Medulla oblongata (tissue), 1 donor: ENCODE measurements at regions not wholly inside any gene's neighbourhood (a gene's known extent, or its start where the extent isn't known, plus 50 kb on each side); places are given as distances from the start of the nearest gene placed in this dataset.
A peak's percentile ranks its signal among the peaks of the same experiment; 100 is the strongest.

ENCODE experiments used
- DNase-seq: peaks from one replicate; pipeline ENCODE4 v3.0.0-alpha.2; 2015; ENCODE audit errors: extremely low spot score

- no peak for DNase-seq
Observed at GRCh38 chr11:106409222-106409621, 331.8 kb downstream of the AASDHPPT start.

DNA sequence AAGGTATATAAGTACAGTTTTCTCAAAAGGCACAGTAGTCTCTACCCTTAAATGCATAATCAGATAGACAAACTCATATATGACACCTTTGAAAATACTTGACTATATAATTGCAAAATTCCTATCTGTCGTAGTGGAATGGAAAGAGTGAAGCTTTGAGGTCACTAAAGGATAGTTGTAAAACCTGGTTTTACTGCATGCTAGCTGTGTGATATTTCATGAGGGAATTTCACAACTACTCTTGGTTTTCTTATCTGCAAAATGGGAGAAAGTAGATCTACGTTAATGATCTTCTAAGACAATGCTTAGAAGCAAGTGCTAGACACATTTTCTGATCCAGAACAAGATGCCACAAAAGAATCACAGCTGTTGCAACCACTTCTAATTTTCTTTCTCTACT is 332.2 kb downstream of the AASDHPPT start:
- no peak for DNase-seq

- no peak for DNase-seq
Observed at GRCh38 chr11:106410902-106411301, 333.4 kb downstream of the AASDHPPT start.

GRCh38 chr11:106413222-106413621 is 335.8 kb downstream of the AASDHPPT start:
- no peak for DNase-seq

DNA sequence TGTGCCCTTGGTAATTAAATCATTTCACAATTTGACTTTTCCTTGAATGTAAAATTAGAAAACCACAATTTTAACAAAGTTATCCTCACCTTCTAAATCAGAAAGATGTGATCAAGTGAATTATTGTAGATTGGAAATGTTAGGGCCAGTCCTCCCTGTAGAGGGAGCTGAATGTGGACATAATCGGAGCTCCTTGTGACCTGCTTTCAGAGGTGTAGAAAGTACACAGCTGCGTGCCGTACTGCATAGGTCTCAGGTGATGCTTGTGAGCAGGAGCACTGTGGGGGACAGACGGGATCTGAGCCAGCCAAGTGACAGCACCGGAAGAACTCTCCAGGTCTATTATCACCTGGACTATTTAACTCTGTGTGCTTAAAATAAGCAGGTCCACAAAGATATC is 338.0 kb downstream of the AASDHPPT start:
- DNase-seq, result no peak

DNA sequence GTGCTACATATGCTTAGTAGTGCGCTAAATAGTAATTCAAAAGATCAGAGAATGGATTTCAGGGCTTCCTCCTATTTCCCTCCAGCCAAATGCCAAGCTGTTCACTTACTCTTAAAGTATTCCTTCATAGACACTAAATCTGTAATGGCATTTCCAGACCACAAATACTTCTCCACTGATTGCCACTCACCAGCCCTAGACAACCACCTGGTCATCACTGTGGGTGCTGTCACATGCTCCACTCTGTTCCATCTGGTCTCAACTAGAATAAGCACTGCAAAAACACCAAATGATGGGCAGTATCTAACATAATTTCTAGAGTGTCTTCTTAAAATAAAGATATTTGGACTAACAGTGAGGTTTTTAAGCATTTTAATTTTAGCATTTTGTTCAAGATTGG is 341.3 kb downstream of the AASDHPPT start:
- DNase-seq, result no peak

GRCh38 chr11:106420048-106420665 is 342.7 kb downstream of the AASDHPPT start:
- peak; percentile 33 for DNase-seq

DNA sequence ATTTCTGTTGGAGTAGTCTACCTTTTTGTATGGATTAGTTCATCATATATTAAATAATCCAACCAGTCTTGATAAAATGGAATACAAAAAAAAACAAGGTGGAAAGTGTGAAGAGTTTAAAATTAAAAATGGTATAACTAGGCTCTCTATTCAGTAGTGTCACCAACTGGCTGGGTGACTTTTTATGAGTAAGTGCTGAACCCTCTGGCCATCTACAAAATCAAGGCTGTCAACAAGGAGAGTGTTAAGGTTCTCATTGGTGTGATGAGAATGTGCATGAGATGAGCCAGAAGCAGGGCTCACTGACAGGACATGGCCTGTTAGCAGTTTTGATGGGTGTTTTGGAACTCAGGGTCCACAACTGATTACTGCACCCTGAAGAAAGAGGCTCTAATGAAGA is 343.2 kb downstream of the AASDHPPT start:
- DNase-seq, result no peak

DNA sequence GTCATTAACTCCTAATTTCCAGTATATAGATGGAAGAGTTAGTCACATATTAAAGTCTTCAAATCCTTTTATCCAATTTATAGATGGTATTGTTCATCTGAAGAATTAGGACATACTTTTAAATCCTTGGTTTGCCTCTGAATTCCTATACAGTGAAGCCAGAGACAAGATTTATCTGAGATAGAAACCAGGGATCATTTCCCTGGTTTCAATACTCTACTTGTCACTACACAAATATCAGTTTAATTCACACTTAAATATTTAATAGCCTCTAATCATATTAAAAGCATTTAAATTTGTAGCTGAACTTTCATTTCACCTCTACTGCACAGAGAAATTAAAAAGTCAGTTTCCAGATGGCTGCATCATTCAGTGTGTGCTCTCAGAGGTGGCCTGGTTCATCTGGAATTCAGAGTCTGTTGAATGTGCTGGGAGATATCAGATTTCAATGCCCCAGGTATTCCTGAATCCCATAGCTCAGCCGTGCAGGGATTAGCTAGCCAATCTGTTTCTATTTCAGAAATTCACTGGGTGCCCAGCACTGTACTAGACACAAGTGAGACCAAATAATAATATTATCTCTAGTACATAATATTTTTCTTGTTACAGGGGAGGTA is 344.3 kb downstream of the AASDHPPT start:
- no peak for DNase-seq

GRCh38 chr11:106422583-106422982 is 345.1 kb downstream of the AASDHPPT start:
- no peak for DNase-seq

- DNase-seq, result no peak
Observed at GRCh38 chr11:106424111-106424510, 346.6 kb downstream of the AASDHPPT start.

GRCh38 chr11:106425819-106426218 is 348.4 kb downstream of the AASDHPPT start:
- DNase-seq, result no peak

- DNase-seq, result no peak
Observed at GRCh38 chr11:106426696-106427095, 349.2 kb downstream of the AASDHPPT start.

DNA sequence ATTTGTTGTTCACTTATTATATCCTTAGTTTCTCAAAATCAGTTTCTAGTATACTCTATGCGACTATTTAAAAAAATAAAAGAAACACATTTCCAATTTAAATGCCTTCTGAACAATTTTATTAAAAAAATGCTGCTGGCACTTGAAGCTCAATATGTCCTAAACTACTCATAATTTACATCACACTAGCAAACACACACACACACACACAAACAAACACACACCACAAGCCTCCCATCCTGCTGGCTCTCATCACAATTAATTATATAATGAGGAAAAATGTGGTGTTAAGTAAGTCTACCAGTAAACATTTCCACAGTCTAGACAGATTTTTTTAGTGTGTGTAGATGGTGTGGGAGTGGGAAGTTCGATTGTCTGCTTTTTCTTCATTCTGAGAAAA is 350.3 kb downstream of the AASDHPPT start:
- no peak for DNase-seq

- no peak for DNase-seq
Observed at GRCh38 chr11:106442032-106442431, 364.6 kb downstream of the AASDHPPT start.

DNA sequence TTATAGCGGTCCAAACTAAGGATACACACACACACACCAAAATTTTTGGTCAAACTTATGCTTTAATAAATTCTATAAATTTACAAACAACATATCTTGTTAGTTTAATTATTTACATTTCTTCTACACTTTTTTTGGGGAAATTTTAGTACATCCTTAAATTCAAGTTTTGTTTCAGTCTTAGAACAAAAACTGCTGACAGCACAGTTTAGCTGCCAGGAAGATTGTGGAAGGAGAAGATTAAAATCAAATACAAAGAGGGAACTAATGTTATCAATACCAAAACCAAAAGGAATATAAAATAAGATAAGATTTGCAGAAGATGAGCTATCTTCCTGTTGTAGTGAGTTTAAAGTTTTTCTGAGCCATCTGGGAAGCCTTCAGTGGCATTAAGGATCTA is 368.8 kb downstream of the AASDHPPT start:
- no peak for DNase-seq

DNA sequence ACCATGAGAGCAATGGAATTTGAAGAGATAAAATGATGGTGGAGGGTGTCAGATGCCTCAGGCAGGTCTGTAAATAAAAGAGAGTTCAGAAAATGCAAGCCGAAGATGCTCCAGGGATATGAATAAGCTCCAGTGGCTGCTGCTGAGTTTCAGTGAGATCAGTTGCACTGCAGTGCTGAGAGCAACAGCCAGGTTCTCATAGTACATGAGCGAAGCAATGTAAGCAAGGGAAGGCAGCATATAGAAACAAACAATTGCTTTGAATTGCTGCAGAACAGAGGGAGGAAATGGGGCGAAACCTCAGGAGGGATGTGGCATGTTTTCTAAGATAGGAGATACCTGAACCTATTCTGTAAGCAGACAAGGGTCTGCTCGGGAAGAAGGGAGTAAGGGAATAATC is 369.5 kb downstream of the AASDHPPT start:
- no peak for DNase-seq

GRCh38 chr11:106447631-106448191 is 370.2 kb downstream of the AASDHPPT start:
- DNase-seq, result peak; percentile 15

DNA sequence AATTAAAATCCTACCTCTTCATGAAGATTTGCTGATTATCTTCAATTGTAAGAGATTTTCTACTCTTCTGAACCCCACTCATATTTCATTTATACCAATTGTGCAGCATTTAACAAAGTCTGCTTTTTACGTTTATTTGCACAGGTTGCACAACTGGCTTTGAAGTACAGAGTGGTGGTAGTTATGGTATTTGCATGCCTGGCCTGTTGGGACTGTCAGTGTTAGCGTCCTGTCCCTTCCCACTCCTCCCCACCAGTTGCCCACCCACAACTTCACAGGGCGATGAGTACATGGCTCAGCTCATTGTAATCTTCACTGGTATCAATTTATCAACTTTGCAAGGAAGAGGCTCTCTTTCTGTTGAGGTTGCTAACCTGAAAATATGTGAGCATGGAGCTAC is 372.3 kb downstream of the AASDHPPT start:
- no peak for DNase-seq

DNA sequence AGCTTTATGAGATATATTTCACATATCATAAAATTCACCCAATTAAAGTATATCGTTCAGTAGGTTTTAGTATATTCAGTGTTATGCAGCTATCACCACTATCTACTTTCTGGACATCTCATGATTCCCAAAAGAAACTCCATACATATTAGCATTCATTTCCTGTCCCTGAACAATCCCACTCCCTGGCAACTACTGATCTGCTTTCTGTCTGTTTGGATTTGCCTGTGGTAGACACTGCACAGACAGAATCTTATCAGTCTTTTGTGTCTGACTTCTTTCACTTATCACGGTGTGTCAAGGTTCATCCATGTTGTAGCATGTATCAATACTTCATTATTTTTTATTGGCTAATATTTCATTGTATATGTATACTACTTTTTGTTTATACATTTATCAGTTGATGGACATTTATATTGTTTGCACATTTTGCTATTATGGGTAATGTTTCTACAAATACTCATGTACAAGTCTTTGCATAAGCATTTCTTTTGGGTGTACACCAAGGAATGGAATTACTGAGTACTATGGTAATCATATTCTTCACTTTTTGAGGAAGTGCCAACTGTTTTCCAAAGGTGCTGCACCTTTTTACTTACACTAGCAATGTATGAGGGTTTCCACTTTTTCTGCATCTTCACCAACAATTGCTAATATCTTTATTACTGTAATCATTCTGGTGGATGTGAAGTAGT is 373.9 kb downstream of the AASDHPPT start:
- DNase-seq, result no peak

DNA sequence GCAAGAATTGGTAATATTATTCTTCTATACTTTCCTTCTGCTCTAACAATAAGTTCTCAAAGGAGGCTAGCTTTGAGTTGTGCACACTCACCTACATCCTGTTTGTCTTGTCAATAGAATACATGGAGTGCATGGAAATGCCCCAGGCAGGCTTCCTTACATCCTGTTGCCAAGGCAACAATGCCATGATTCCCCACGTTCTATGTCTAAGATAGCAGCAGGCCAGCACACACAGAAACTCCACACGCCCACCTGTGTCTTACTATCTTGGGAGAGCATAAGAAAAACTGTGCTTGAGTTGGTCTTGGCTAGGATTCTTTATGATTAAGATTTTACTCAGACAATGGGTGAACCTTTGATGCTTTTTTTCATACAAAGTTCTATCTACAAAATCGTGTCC is 379.2 kb downstream of the AASDHPPT start:
- no peak for DNase-seq

DNA sequence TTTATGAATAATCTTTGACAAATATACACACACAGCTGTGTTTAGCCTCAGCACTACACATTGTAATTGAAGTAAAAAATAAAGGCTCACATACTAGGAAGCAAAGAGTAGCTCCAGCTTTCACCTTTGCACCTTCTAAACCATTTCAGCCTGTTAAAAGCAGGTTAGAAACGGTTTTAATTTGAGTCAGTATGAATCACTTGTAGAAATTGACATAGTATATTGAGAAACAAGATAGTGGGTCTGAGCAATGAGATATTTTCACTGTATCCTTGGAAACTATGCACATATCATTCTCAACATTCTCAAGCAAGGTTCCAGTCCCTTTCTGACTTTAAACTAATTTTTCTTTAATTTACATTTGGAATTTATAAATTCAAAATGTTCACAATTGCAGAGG is 380.3 kb downstream of the AASDHPPT start:
- DNase-seq, result no peak

DNA sequence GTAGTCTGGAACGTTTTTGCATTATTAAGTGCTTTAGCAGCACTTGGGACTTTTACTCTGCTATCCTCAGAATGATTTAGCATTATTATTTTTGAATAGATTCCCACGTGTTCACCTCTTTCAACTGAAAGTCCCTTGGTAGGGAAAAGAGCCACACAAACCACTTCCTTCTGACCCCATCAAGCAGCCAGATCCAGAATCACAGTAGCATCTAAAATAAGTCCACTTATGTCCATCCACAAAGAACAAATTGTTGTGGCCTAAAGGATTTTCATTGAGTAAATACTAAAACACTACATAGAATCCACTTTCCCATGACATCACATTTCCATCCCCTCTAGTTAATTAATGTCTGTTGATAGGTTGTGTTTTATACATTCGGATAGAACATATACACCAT is 381.7 kb downstream of the AASDHPPT start:
- no peak for DNase-seq
